Ascending aorta (tissue), 2 donors: ENCODE measurements at regions not wholly inside any gene's neighbourhood (a gene's known extent, or its start where the extent isn't known, plus 50 kb on each side); places are given as distances from the start of the nearest gene placed in this dataset.

Experiments used
- DNase-seq, 2 donors: peaks; one replicate each; pipeline ENCODE4 v3.0.0-alpha.2; 2019; ENCODE audit warnings: low spot score in 2 of 2
- H3K27ac ChIP-seq, 2 donors: fragments of 200-600 bp; sonication (generic); one replicate each; pipeline ENCODE4 v1.5.1; 2016 to 2017; ENCODE audit warnings: mild to moderate bottlenecking in 1 of 2
- H3K27me3 ChIP-seq: fragments of 200-600 bp; sonication (generic); one replicate; pipeline ENCODE4 v1.5.1; 2017
- H3K36me3 ChIP-seq, 2 donors: fragments of 200-600 bp; sonication (generic); one replicate each; pipeline ENCODE4 v1.5.1; 2016
- H3K4me1 ChIP-seq, 2 donors: fragments of 200-600 bp; sonication (generic); one replicate each; pipeline ENCODE4 v1.5.1; 2016 to 2017; ENCODE audit warnings: mild to moderate bottlenecking in 1 of 2
- H3K4me3 ChIP-seq, 2 donors: fragments of 200-600 bp; sonication (generic); one replicate each; pipeline ENCODE4 v1.5.1; 2016 to 2017; ENCODE audit warnings: mild to moderate bottlenecking in 1 of 2
- H3K9me3 ChIP-seq, 2 donors: fragments of 200-600 bp; sonication (generic); one replicate each; pipeline ENCODE4 v1.5.1; 2016
- intact Hi-C: fragments of 100-400 bp; cut with DNase I; formaldehyde crosslinking; loops from one replicate; pipeline ENCODE4 v1.15.1; 2023
- TF ChIP-seq, protein P1 (sequence below), 3 experiments: fragments of 200-600 bp in 2 of 3; fragments of 450-650 bp in 1 of 3; sonication (generic) in 2 of 3; IDR thresholded peaks; one replicate each; pipeline ENCODE4 v1.5.1; 2016 to 2019; ENCODE audit warnings: antibody characterized with exemption in 3 of 3, mild to moderate bottlenecking in 1 of 3, moderate library complexity in 1 of 3

DNA sequence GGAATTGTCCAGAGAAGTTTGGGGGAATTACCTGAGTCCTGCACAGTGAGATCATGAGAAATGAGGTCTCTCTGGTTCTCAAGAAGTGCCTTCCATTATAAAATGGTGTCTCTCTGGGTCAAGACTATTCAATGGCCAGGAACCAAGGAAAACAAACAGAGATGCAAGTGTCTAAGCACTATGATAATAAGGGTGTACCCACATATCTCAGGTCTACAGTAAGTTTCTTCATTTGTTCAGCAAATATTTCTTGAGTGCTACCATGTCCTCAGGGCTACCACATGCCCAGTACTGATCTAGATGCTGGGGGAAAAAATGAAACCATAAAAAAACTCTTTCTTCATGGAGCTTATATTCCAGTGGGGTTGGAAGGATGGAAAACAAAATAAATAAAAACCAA is 170.0 kb downstream of the ACKR3 start:
- H3K9me3 ChIP-seq: no peaks in the 10 kb centered on the region
- intact Hi-C loops: no loop called here
- no peaks in the 10 kb centered on the region for H3K4me1 ChIP-seq
- no peaks in the 10 kb centered on the region for H3K27me3 ChIP-seq
- no peak for DNase-seq
- H3K4me3 ChIP-seq: no peak overlapping the region
- H3K36me3 ChIP-seq: no peaks in the 10 kb centered on the region
- no peak overlapping the region for H3K27ac ChIP-seq
- TF ChIP-seq, protein P1, sequence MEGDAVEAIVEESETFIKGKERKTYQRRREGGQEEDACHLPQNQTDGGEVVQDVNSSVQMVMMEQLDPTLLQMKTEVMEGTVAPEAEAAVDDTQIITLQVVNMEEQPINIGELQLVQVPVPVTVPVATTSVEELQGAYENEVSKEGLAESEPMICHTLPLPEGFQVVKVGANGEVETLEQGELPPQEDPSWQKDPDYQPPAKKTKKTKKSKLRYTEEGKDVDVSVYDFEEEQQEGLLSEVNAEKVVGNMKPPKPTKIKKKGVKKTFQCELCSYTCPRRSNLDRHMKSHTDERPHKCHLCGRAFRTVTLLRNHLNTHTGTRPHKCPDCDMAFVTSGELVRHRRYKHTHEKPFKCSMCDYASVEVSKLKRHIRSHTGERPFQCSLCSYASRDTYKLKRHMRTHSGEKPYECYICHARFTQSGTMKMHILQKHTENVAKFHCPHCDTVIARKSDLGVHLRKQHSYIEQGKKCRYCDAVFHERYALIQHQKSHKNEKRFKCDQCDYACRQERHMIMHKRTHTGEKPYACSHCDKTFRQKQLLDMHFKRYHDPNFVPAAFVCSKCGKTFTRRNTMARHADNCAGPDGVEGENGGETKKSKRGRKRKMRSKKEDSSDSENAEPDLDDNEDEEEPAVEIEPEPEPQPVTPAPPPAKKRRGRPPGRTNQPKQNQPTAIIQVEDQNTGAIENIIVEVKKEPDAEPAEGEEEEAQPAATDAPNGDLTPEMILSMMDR (IDR thresholded peaks at IDR 0.05): no peak

DNA sequence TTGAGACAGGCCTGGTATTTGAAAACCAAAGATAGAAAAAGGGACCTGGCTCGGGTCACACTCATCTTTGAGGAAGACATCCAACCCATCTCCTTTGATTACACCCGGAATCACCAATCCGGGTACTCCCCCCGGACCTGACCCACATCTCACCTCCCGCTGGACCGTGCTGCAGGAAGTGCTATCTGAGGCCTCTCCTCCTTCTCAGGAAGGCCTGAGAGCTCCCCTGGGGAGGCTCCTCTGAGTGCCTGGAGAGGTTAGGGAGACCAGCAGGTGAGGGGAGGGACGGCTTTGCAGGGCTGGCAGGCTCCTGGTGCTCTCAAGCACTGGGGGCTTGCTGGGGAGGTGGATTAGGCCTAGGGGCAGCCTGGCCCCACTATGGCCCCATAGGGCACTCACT is 170.9 kb downstream of the ACKR3 start:
- Histone ChIP-seq H3K4me1 (peaks cover 0 to 3% of the 10 kb centered on the region in 2 donors), H3K9me3 (no peaks in the 10 kb centered on the region), H3K27ac (no peak overlapping the region), H3K4me3 (no peak overlapping the region), H3K36me3 (no peaks in the 10 kb centered on the region), H3K27me3 (no peaks in the 10 kb centered on the region)
- intact Hi-C loops: no loop called here
- DNase-seq: no peak
- TF ChIP-seq, protein P1 (IDR thresholded peaks at IDR 0.05): no peak

DNA sequence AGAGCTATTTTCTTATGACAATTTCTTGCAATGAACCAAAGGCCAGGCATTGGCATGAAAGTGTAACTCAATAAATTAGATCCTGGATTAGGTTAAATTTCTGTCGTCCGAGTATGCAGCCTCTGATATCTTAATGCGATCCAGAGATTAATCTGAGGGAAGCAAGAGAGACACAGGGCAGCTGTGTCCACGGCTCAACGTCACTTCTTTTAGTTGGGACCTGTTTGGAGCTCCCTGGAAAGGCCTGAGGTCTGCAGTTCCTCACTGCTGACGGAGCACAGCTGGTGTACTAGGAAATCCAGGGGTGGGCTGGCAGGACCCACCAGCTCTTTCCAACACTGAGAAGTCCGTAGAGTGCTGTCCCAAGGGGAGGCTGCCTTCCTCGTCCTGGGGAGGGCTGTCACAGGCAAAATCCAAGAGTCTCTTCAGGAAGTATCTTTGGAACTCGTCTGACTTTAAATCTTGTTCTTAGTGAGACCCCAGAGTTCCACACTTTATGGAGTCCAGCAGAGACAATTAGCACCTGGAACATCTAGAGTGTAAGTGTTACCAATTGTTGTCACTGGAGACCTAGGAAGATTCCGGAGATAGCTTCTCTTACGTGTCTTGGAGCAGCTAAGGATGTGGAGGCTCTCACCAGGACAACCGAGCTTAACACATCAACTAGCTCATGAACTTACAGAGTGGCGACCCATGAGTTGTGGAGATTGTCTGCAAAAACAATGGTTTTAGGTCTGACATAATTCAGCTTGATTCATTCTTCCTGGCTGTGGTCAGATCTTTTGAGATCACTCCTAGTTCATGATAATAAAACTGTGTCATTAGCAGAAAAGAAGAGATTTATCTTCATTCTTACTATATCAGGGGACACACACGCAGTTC is 173.7 kb downstream of the ACKR3 start:
- intact Hi-C loops: no loop called here
- Histone ChIP-seq H3K4me3 (no peak overlapping the region), H3K9me3 (no peaks in the 10 kb centered on the region), H3K27ac (no peak overlapping the region), H3K27me3 (no peaks in the 10 kb centered on the region), H3K36me3 (no peaks in the 10 kb centered on the region), H3K4me1 (peaks cover 0 to 9% of the 10 kb centered on the region in 2 donors)
- TF ChIP-seq, protein P1 (IDR thresholded peaks at IDR 0.05): no peak
- no peak for DNase-seq

DNA sequence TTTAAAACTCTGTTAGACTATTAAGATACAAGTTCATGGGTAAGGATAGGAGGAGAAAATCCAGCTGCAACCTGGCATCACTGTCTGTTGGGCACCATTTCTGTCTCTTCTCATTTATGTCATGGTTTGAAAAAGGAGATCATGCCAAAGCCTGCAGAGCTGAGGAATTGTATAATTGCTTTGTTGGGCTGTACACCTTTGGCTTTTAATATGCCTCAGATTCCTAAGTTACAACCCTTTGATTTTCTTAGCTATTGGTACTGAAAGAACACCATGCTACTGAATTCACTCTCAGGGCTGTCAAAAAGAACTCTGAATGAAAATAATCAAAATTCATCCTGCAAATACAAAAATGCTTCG is 174.3 kb downstream of the ACKR3 start:
- H3K27ac ChIP-seq: no peak overlapping the region
- no peak for DNase-seq
- intact Hi-C loops: no loop called here
- H3K9me3 ChIP-seq: no peaks in the 10 kb centered on the region
- no peaks in the 10 kb centered on the region for H3K27me3 ChIP-seq
- TF ChIP-seq, protein P1 (IDR thresholded peaks at IDR 0.05): no peak
- H3K4me1 ChIP-seq: peaks cover 0 to 10% of the 10 kb centered on the region in 2 donors
- H3K4me3 ChIP-seq: no peak overlapping the region
- no peaks in the 10 kb centered on the region for H3K36me3 ChIP-seq

DNA sequence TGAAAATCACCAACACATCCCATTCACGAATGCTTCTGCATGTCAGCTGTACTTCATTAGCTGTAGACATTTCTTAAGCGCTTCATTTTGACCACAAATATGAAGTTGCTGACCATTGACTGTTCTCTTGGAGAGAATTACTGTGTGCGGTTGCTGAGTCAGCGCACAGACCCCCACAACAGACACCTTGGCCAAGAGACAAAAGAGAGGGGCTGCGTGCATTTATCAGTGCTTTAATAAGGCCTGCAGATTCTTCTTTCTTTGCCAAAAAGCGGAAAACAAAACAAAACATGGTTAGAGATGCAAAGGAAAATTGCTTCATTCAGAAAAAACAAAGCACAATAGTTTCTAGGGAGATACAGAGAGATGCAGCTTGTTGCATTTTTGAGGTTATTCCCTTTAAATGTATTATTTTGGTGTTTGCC is 174.7 kb downstream of the ACKR3 start:
- intact Hi-C loops: no loop called here
- H3K27me3 ChIP-seq: no peaks in the 10 kb centered on the region
- TF ChIP-seq, protein P1 (IDR thresholded peaks at IDR 0.05): no peak
- H3K4me3 ChIP-seq: no peak overlapping the region
- peaks cover 0 to 11% of the 10 kb centered on the region in 2 donors for H3K4me1 ChIP-seq
- no peaks in the 10 kb centered on the region for H3K9me3 ChIP-seq
- no peaks in the 10 kb centered on the region for H3K36me3 ChIP-seq
- H3K27ac ChIP-seq: no peak overlapping the region
- no peak for DNase-seq
